MM.1S (cell line): ENCODE measurements at regions not wholly inside any gene's neighbourhood (a gene's known extent, or its start where the extent isn't known, plus 50 kb on each side); places are given as distances from the start of the nearest gene placed in this dataset.

ENCODE experiments used
- DNase-seq: peaks from one replicate; pipeline ENCODE4 v3.0.0-alpha.2; 2015
- H2AFZ ChIP-seq: fragments of 300-600 bp; sonication (generic); 2 replicates; pipeline ENCODE4 v1.6.0; 2016; ENCODE audit warnings: antibody characterized with exemption, low read length
- H3F3A ChIP-seq: fragments of 300-600 bp; sonication (generic); 2 replicates; pipeline ENCODE4 v1.6.1; 2016; ENCODE audit warnings: mild to moderate bottlenecking, antibody characterized with exemption, low read length, moderate library complexity, mixed read lengths; ENCODE audit not compliant: insufficient read depth
- H3K27ac ChIP-seq: fragments of 300-600 bp; sonication (generic); 2 replicates; pipeline ENCODE4 v1.5.1; 2016; ENCODE audit warnings: mild to moderate bottlenecking, low read length
- H3K27me3 ChIP-seq: fragments of 300-600 bp; sonication (generic); replicated peaks from 2 replicates; pipeline ENCODE4 v1.6.0; 2016; ENCODE audit warnings: low read length; ENCODE audit not compliant: insufficient read depth
- H3K36me3 ChIP-seq: fragments of 300-600 bp; sonication (generic); replicated peaks from 2 replicates; pipeline ENCODE4 v1.6.1; 2016; ENCODE audit warnings: mild to moderate bottlenecking, low read length, mixed read lengths; ENCODE audit not compliant: insufficient read depth
- H3K4me1 ChIP-seq: fragments of 300-600 bp; sonication (generic); 2 replicates; pipeline ENCODE4 v1.6.1; 2016; ENCODE audit warnings: low read length, mixed read lengths
- H3K4me2 ChIP-seq: fragments of 300-600 bp; sonication (generic); 2 replicates; pipeline ENCODE4 v1.6.0; 2016; ENCODE audit warnings: low read depth, low read length
- H3K4me3 ChIP-seq: fragments of 300-600 bp; sonication (generic); 2 replicates; pipeline ENCODE4 v1.5.1; 2016; ENCODE audit warnings: low read length, mixed read lengths
- H3K79me2 ChIP-seq: fragments of 300-600 bp; sonication (generic); 2 replicates; pipeline ENCODE4 v1.6.1; 2016; ENCODE audit warnings: mixed run types, low read length, mixed read lengths
- H3K9ac ChIP-seq: fragments of 300-600 bp; sonication (generic); 2 replicates; pipeline ENCODE4 v1.6.1; 2016; ENCODE audit warnings: low read length, mixed read lengths
- H3K9me2 ChIP-seq: fragments of 300-600 bp; sonication (generic); replicated peaks from 2 replicates; pipeline ENCODE4 v1.6.1; 2016; ENCODE audit warnings: mild to moderate bottlenecking, low read length, mixed read lengths; ENCODE audit not compliant: insufficient read depth
- H3K9me3 ChIP-seq: fragments of 300-600 bp; sonication (generic); replicated peaks from 2 replicates; pipeline ENCODE4 v1.6.1; 2016; ENCODE audit warnings: mild to moderate bottlenecking, low read length, mixed read lengths; ENCODE audit not compliant: insufficient read depth
- H4K20me1 ChIP-seq: fragments of 300-600 bp; sonication (generic); 2 replicates; pipeline ENCODE4 v1.6.1; 2016; ENCODE audit warnings: mild to moderate bottlenecking, low read length, moderate library complexity, mixed read lengths; ENCODE audit not compliant: insufficient read depth
- CTCF ChIP-seq: fragments of 300-600 bp; sonication (generic); IDR thresholded peaks from 2 replicates; pipeline ENCODE4 v1.5.1; 2016; ENCODE audit warnings: antibody characterized with exemption, low read length, mixed read lengths
- EZH2 ChIP-seq: fragments of 300-600 bp; sonication (generic); optimal IDR thresholded peaks from 2 replicates; pipeline ENCODE3; 2017; ENCODE audit warnings: low read depth, mild to moderate bottlenecking, antibody characterized with exemption, low read length, mixed read lengths
- EZH2phosphoT487 ChIP-seq: fragments of 300-600 bp; sonication (generic); IDR thresholded peaks from 2 replicates; pipeline ENCODE4 v1.6.1; 2018; ENCODE audit warnings: antibody characterized with exemption, low read length

- H3K9ac ChIP-seq = no peak overlapping the region
- no peak overlapping the region for H2AFZ ChIP-seq
- no peaks in the 10 kb centered on the region for H3K27me3 ChIP-seq
- H3K9me3 ChIP-seq = no peaks in the 10 kb centered on the region
- peak; percentile 32 for DNase-seq
- no peaks in the 10 kb centered on the region for H4K20me1 ChIP-seq
- H3K36me3 ChIP-seq = no peaks in the 10 kb centered on the region
- no peaks in the 10 kb centered on the region for H3K9me2 ChIP-seq
- no peak overlapping the region for H3K4me2 ChIP-seq
- H3K4me1 ChIP-seq = no peaks in the 10 kb centered on the region
- no peak for TF ChIP-seq EZH2phosphoT487
- no peak for TF ChIP-seq EZH2
- TF ChIP-seq CTCF = peak; percentile 46
- H3K27ac ChIP-seq = no peak overlapping the region
- no peak overlapping the region for H3K4me3 ChIP-seq
- H3F3A ChIP-seq = no peaks in the 10 kb centered on the region
- H3K79me2 ChIP-seq = no peaks in the 10 kb centered on the region
Observed at GRCh38 chr5:166961028-166961427, 1330.4 kb upstream of the WWC1 start.

GRCh38 chr5:166961913-166962312, 1329.5 kb upstream of the WWC1 start:
- Histone ChIP-seq H3K4me2 (no peak overlapping the region), H3K9me2 (no peaks in the 10 kb centered on the region), H3K4me3 (no peak overlapping the region), H3F3A (no peaks in the 10 kb centered on the region), H3K79me2 (no peaks in the 10 kb centered on the region), H4K20me1 (no peaks in the 10 kb centered on the region), H3K9me3 (no peaks in the 10 kb centered on the region), H3K27me3 (no peaks in the 10 kb centered on the region), H3K36me3 (no peaks in the 10 kb centered on the region), H2AFZ (no peak overlapping the region), H3K27ac (no peak overlapping the region), H3K4me1 (no peaks in the 10 kb centered on the region), H3K9ac (no peak overlapping the region)
- no peak for DNase-seq
- no peak for TF ChIP-seq EZH2phosphoT487
- no peak for TF ChIP-seq EZH2
- TF ChIP-seq CTCF = no peak

GRCh38 chr5:166962461-166962860, 1329.0 kb upstream of the WWC1 start:
- Histone ChIP-seq H4K20me1 (no peaks in the 10 kb centered on the region), H2AFZ (no peak overlapping the region), H3K4me3 (no peak overlapping the region)

More at GRCh38 chr5:166962461-166962860, 1329.0 kb upstream of the WWC1 start:
- Histone ChIP-seq H3K27ac (no peak overlapping the region), H3K4me1 (no peaks in the 10 kb centered on the region), H3K36me3 (no peaks in the 10 kb centered on the region), H3K9me3 (no peaks in the 10 kb centered on the region), H3K27me3 (no peaks in the 10 kb centered on the region), H3F3A (no peaks in the 10 kb centered on the region), H3K9me2 (no peaks in the 10 kb centered on the region), H3K9ac (no peak overlapping the region), H3K79me2 (no peaks in the 10 kb centered on the region), H3K4me2 (no peak overlapping the region)
- TF ChIP-seq CTCF = no peak
- no peak for TF ChIP-seq EZH2phosphoT487
- no peak for DNase-seq
